ENCODE measurements at regions not wholly inside any gene's neighbourhood (a gene's known extent, or its start where the extent isn't known, plus 50 kb on each side); places are given as distances from the start of the nearest gene placed in this dataset.

DNA sequence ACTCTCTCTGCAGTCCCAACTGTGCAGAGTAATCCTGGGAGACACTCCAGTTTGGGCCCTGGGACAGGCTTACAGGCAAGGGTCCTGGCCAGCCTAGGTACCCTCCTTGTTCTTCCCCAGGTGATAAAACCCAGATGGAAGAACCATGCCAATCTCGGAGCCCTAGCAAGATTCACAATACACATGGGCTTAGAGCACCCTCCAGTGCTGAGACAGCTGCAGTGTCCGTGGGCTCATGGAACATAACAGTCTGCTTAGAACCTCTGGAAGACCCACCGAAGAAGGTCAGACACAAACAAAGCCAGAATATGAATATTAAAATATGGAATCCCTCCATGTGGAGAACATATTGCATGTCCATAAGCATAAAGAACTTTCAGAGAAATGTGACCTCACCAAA, 568.1 kb downstream of the KCNJ3 start:
- TF ChIP-seq POLR2AphosphoS5 (IDR thresholded peaks at IDR 0.05) (no peak), EP300 (IDR thresholded peaks at IDR 0.05; ENCODE audit: low read depth) (no peak)
- TF ChIP-seq, protein P1, sequence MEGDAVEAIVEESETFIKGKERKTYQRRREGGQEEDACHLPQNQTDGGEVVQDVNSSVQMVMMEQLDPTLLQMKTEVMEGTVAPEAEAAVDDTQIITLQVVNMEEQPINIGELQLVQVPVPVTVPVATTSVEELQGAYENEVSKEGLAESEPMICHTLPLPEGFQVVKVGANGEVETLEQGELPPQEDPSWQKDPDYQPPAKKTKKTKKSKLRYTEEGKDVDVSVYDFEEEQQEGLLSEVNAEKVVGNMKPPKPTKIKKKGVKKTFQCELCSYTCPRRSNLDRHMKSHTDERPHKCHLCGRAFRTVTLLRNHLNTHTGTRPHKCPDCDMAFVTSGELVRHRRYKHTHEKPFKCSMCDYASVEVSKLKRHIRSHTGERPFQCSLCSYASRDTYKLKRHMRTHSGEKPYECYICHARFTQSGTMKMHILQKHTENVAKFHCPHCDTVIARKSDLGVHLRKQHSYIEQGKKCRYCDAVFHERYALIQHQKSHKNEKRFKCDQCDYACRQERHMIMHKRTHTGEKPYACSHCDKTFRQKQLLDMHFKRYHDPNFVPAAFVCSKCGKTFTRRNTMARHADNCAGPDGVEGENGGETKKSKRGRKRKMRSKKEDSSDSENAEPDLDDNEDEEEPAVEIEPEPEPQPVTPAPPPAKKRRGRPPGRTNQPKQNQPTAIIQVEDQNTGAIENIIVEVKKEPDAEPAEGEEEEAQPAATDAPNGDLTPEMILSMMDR (IDR thresholded peaks at IDR 0.05): no peak
